ENCODE measurements at regions not wholly inside any gene's neighbourhood (a gene's known extent, or its start where the extent isn't known, plus 50 kb on each side); places are given as distances from the start of the nearest gene placed in this dataset.
"Not testable (repeated sequence)": the region's sequence is repeated elsewhere in the genome, so short reads cannot be mapped to it uniquely, and the experiment has no call there.

- peak; percentile 73 to 81 for DNase-seq (ENCODE audit: low read depth in 2 of 2)
Observed at GRCh38 chr3:101141135-101141534, 147.9 kb upstream of the ABI3BP start.

DNA sequence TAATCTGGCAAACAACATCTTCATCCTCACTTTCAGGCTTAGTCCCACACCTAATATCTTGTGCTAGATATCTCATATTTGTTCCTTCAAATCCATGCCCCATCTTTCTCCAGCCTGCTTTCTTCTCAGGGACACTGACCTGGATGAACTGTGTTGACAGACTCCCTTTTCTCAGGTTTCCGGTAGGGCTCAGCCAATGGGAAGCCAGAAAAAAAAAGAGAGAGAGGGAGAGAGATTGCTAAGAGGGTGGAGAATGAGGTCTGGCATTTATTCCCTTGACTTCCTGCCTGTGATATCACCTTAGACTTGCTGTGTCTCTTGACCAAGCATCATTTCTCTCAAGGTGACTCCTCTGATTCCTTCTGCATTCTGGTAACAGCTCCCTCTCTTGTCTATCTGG lies 145.6 kb upstream of the ABI3BP start:
- no peak for DNase-seq (ENCODE audit: low read depth in 2 of 2)

- DNase-seq (ENCODE audit: low read depth in 2 of 2) = no peak
Observed at GRCh38 chr3:101134331-101134730, 141.1 kb upstream of the ABI3BP start.

DNA sequence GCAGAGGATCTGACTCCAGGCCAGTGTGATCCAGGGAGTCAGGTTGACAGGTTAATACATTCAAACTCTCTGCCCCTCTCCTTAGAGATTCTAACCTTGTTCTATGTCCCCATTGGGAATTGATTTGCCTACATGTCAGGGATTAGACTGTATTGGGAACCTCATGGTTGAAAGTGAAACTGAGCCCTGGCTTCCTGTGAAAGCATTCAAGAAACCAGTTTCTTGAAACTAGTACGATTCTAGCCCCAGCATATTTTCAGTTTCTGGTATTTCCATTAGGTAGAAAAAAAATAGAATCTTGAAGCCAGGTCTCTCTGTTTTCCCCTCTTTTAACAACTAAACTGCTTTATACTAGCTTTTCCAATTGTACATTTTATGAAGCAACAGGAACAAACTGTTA lies 140.4 kb upstream of the ABI3BP start:
- no peak for DNase-seq (ENCODE audit: low read depth in 2 of 2)

DNA sequence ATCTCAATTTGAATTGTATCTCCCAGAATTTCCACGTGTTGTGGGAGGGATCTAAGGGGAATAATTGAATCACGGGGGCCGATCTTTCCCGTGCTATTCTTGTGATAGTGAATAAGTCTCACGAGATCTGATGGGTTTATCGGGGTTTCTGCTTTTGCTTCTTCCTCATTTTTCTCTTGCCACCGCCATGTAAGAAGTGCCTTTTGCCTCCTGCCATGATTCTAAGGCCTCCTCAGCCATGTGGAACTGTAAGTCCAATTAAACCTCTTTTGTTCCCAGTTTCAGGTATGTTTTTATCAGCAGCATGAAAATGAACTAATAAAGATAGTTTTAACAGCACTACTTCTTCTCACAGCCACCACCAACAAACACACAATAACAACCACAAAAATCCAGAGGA lies 140.0 kb upstream of the ABI3BP start:
- not testable (repeated sequence) for DNase-seq (ENCODE audit: low read depth in 2 of 2)

- no peak for DNase-seq (ENCODE audit: low read depth in 2 of 2)
Observed at GRCh38 chr3:101131767-101132166, 138.5 kb upstream of the ABI3BP start.

GRCh38 chr3:101128786-101129185 lies 135.6 kb upstream of the ABI3BP start:
- peak; percentile 96 to 98 for DNase-seq (ENCODE audit: low read depth in 2 of 2)

DNA sequence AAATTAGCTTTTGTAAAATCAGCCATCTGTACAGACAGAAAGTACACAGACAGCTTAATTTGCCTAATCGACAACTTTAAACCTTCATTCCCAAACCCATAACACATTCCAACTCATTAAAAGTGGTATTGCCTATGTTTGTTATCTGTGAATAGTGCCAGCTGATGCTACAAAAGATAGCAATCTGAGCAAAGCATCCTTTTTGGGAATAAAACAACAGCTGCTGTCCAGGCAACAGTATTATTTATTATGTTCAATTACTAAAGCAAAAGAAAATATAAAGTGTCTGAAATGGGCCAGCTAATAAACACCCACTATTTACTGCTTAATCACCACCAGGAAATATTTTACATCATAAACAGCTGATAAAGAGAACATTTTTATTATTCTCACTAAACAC lies 134.8 kb upstream of the ABI3BP start:
- peak; percentile 73 to 81 for DNase-seq (ENCODE audit: low read depth in 2 of 2)

GRCh38 chr3:101124125-101124524 lies 130.9 kb upstream of the ABI3BP start:
- DNase-seq (ENCODE audit: low read depth in 2 of 2) = no peak

DNA sequence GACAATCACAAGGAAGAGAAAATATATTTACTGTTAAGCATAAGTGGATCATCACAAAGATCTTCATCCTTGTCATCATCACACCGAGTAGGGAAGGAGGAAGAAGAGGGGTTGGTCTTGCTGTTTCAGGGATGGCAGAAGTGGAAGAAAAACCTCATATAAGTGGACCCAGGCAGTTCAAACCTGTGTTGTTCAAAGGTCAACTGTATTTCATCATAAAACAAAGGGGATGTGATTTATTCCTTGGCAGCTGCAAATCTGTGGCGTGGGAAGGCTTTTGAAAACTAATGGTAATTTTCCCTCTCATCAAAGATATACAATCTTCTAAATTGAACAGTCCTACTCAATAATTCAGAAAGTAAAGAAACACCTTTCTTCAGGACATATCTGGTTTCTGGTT lies 129.9 kb upstream of the ABI3BP start:
- DNase-seq (ENCODE audit: low read depth in 2 of 2) = no peak

GRCh38 chr3:101122681-101123080 lies 129.5 kb upstream of the ABI3BP start:
- DNase-seq (ENCODE audit: low read depth in 2 of 2) = no peak

DNA sequence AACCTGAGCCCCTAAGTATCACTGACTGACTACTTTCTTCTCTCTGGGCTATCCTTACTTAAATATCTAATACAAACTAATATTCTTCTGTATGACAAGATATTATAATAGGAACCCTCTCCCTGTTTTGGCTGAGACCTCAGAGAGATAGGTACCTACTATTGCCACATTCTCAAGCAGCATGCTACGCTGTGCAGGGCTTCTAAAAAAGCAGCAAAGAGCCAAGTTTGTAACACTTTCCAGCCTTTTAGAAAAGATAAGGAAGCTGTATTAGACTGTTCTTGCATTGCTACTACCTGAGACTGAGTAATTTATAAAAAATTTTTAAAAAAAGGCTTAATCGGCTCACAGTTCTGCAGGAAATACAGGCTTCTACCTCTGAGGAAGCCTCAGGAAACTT lies 126.8 kb upstream of the ABI3BP start:
- DNase-seq (ENCODE audit: low read depth in 2 of 2) = no peak

DNA sequence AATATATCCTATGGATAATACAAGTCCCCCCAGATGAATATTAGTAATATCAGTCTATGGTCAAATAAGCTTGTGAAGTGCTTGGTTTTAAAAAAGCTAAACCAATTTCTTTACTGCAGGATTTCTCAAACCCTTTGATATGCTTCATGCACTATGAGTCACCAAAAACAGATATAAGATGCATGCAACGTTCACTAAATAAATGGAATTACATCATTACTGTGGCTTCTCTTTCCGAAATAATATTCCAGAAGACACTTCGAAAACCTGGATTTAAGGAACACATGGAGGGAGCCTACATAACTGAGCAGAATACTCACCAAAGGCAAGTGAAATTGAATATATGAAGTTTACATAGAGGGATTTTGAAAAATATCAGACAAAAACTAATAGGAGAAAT lies 126.3 kb upstream of the ABI3BP start:
- no peak for DNase-seq (ENCODE audit: low read depth in 2 of 2)

DNA sequence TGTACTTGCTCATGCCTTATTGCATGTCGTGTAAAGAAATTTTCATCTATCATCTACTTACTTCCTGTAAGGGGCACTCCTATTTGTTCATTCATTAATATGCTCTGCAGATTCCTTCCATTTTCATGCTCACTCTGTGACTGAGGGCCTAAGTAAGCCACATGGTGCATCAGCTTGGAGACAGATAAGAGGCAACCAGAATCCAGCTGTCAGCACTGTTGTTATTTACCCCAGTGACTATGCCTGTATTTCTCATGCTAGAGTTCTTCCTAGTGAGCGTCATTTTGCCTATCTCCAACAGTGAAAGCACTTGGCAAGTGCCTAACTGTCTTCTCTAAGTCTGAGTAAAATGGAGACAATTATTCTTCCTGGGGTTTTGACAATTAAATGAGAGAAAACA lies 124.8 kb upstream of the ABI3BP start:
- no peak for DNase-seq (ENCODE audit: low read depth in 2 of 2)

GRCh38 chr3:101117465-101117864 lies 124.2 kb upstream of the ABI3BP start:
- no peak for DNase-seq (ENCODE audit: low read depth in 2 of 2)

GRCh38 chr3:101110295-101110694 lies 117.1 kb upstream of the ABI3BP start:
- DNase-seq (ENCODE audit: low read depth in 2 of 2) = not testable (repeated sequence)

- no peak for DNase-seq (ENCODE audit: low read depth in 2 of 2)
Observed at GRCh38 chr3:101104321-101104720, 111.1 kb upstream of the ABI3BP start.

DNA sequence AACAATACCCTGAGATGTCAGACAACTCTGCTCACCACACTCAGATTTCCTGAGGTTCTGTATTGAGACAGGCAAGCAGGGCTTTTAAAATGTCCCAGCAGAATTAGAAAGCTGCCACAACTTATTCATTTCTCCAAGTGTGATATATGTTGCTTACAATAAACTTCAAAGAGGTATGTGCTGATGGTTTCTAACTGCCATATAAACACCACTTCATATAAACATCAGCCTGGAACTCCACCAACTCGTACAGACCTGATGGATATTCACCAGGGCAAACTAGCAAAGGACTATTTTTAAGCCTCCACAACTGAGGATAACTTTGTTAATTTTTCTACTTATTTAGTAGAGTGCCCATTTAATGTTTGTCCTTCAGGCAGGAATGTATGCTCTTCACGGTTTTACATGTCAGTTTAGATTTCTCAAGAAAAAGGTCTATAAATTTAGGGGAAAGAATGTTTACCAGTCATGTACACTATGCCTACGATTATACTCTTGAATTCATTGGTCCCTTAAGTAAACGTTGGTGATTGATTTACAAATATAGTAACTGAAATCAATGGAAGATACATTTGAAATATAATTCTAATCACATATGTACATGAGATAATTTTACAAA lies 109.6 kb upstream of the ABI3BP start:
- no peak for DNase-seq (ENCODE audit: low read depth in 2 of 2)

DNA sequence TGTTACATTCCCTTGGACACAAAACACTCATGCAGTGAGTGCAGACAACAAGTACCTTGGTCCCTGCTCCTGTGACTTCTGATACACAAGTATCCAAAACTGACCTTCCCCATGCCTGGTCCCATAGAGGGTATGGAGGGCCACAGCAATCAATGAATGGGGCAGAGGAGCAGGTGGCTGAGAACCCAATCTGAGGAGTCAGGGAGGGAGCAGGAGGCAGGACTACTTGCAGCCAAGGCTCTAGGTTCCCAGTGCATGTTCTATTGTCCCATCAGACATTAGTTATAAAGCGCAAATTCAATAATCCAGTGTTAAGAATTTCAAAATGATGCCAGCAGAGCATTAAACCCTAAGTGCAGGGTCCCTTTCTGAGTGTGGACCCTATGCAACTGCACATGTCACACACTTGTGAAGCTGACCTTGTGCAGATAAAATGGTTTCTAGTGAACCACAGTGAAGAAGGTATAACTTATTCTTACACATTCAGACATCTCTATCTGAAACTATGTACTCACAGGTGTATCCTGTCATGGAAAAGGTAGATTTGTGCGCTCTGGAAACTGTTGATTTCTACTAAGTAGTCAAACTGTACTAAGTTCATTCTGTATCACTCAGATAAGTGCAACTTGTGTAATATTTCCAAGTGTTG lies 107.3 kb upstream of the ABI3BP start:
- DNase-seq (ENCODE audit: low read depth in 2 of 2) = no peak

GRCh38 chr3:101099791-101100190 lies 106.6 kb upstream of the ABI3BP start:
- no peak for DNase-seq (ENCODE audit: low read depth in 2 of 2)

DNA sequence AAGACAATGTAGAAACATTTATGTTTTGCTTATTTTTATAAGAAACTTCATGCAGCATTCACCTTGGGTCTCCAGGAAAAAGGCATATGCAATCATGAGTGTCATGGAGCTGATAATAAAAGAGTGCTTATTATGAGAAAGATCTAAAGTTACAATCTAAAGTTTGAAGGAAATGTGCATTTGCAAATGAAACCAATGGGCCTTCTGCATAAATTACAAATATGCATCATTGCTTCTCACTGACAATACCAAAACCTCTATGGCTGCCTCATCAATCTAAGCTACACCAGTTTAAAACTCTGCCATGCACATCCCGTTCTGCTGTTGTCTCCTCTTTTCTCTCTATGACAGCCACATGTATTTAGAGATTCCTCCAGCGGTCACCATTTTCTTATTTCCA lies 103.2 kb upstream of the ABI3BP start:
- no peak for DNase-seq (ENCODE audit: low read depth in 2 of 2)

- DNase-seq (ENCODE audit: low read depth in 2 of 2) = no peak
Observed at GRCh38 chr3:101095693-101096430, 102.6 kb upstream of the ABI3BP start.

DNA sequence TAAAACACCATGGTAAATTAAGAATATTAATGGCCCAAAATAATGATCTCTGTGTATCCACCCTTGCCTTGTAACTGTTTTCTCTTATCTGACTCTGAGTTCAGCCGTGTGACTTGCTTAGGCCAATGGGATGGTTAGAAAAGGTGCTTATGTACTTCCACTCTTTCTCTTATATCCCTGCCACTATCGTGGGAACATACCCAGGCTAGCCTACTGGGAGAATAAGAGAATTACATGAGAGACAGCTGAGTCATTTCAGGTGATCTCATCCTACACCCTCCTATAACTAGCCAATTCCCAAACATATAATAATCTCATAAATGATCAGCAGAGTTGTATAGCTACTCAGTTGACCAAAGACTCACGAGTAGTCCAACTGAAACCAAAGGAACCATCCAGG lies 98.3 kb upstream of the ABI3BP start:
- no peak for DNase-seq (ENCODE audit: low read depth in 2 of 2)

All from dermis microvascular lymphatic vessel endothelial cell (primary cell).